ENCODE measurements at regions not wholly inside any gene's neighbourhood (a gene's known extent, or its start where the extent isn't known, plus 50 kb on each side); places are given as distances from the start of the nearest gene placed in this dataset.

GRCh38 chr6:119598883-119599282 is 249.3 kb upstream of the MAN1A1 start:
- Histone ChIP-seq H2BK12ac (ENCODE audit: insufficient read length, low read depth, low read length) (no peak overlapping the region), H3K79me2 (ENCODE audit: insufficient read depth, low read length) (no peaks in the 10 kb centered on the region), H2AFZ (ENCODE audit: low read length) (no peak overlapping the region), H3K4me1 (ENCODE audit: insufficient read depth, low read length) (no peaks in the 10 kb centered on the region), H2BK120ac (ENCODE audit: low read depth, low read length, poor library complexity, severe bottlenecking) (no peak overlapping the region), H3K9me3 (ENCODE audit: control insufficient read depth, low read depth, low read length) (no peaks in the 10 kb centered on the region), H3K4ac (ENCODE audit: low read depth, low read length) (no peak overlapping the region), H3T11ph (ENCODE audit: low read length) (no peak overlapping the region), H3K79me1 (ENCODE audit: insufficient read depth, low read depth, low read length, poor library complexity, severe bottlenecking) (no peaks in the 10 kb centered on the region), H3K9ac (ENCODE audit: extremely low read depth, insufficient read length, low read length) (no peak overlapping the region), H4K8ac (replicated peaks; ENCODE audit: insufficient read length, low read depth, low read length) (no peak overlapping the region), H3K14ac (ENCODE audit: insufficient read depth, low read length) (no peak overlapping the region), H3K4me2 (ENCODE audit: insufficient read depth, insufficient read length, low read length) (no peak overlapping the region), H4K91ac (ENCODE audit: insufficient read length, low read depth, low read length) (no peak overlapping the region), H2AK5ac (ENCODE audit: insufficient read length, low read length) (no peak overlapping the region), H2BK20ac (ENCODE audit: low read depth, low read length, poor library complexity, severe bottlenecking) (no peak overlapping the region), H3K23me2 (ENCODE audit: insufficient read length, low read depth, low read length, poor library complexity, severe bottlenecking) (no peaks in the 10 kb centered on the region), H3K27me3 (ENCODE audit: insufficient read depth, low read length) (no peaks in the 10 kb centered on the region), H4K5ac (ENCODE audit: insufficient read length, low read depth, low read length) (no peak overlapping the region), H3K18ac (ENCODE audit: insufficient read length, low read depth, low read length) (no peak overlapping the region), H2BK15ac (ENCODE audit: low read depth, low read length) (no peak overlapping the region), H4K20me1 (ENCODE audit: control insufficient read depth, insufficient read depth, insufficient read length) (no peaks in the 10 kb centered on the region), H3K23ac (ENCODE audit: insufficient read length, low read depth, low read length) (no peak overlapping the region), H3K56ac (ENCODE audit: insufficient read length, low read depth, low read length) (no peak overlapping the region), H2BK5ac (ENCODE audit: insufficient read length, low read length) (no peak overlapping the region), H3K27ac (ENCODE audit: insufficient read length, low read depth, low read length) (no peak overlapping the region)
- Mint-ChIP-seq H3K4me3 (no peak overlapping the region), H3K9me3 (peaks cover 0 to 2% of the 10 kb centered on the region in 2 experiments; a peak in 1 of 5 replicates), H3K27ac (no peak overlapping the region), H3K36me3 (ENCODE audit: insufficient read depth in 1 of 3, low read depth in 3 of 3) (no peaks in the 10 kb centered on the region; a peak in 1 of 7 replicates), H3K27me3 (ENCODE audit: low read depth) (no peaks in the 10 kb centered on the region), H3K4me1 (no peaks in the 10 kb centered on the region)
- DNase-seq, result no peak
- WGBS (ENCODE audit: extremely low coverage, insufficient read length, low lambda C conversion rate), result no CpG with 5 or more reads among the region's 2 CpGs
- TF ChIP-seq CTCF (conservative IDR thresholded peaks at IDR 0.05), result no peak

Data from H9 (cell line).